ENCODE measurements at regions not wholly inside any gene's neighbourhood (a gene's known extent, or its start where the extent isn't known, plus 50 kb on each side); places are given as distances from the start of the nearest gene placed in this dataset.

DNA sequence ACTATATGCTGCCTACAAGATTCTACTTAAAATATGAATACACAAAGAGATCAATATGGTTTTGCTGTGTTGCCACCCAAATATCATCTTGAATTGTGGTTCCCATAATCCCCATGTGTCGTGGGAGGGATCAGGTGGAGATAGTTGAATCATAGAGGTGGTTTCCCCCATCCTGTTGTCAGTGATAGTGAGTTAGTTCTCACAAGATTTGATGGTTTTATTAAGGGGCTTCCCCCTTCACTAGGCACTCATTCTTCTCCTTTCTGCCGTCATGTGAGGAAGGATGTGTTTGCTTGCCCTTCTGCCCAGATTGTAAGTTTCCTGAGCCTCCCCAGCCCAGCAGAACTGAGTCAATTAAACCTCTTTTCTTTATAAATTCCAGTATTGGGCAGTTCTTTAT lies 654.4 kb upstream of the NR5A2 start:
- no peaks in the 10 kb centered on the region for H3K36me3 ChIP-seq (ENCODE audit: insufficient read depth, low read length)
- no peaks in the 10 kb centered on the region for H3K9me2 ChIP-seq (ENCODE audit: low read depth, low read length)
- H3K9ac ChIP-seq (ENCODE audit: low read length) = no peak overlapping the region
- no peak overlapping the region for H3K4me2 ChIP-seq (ENCODE audit: low read length)
- H3F3A ChIP-seq (ENCODE audit: insufficient read depth, low read length) = no peaks in the 10 kb centered on the region
- H3K27me3 ChIP-seq (ENCODE audit: insufficient read depth, low read length) = no peaks in the 10 kb centered on the region
- H3K9me3 ChIP-seq (ENCODE audit: low read length) = no peaks in the 10 kb centered on the region; the same call in 1 of the 2 replicates
- H4K20me1 ChIP-seq (ENCODE audit: insufficient read depth, low read length) = no peaks in the 10 kb centered on the region
- no peaks in the 10 kb centered on the region for H3K4me1 ChIP-seq (ENCODE audit: insufficient read depth, low read length, severe bottlenecking)
- no peaks in the 10 kb centered on the region for H3K79me2 ChIP-seq (ENCODE audit: insufficient read depth, low read length)
- TF ChIP-seq, protein P1, sequence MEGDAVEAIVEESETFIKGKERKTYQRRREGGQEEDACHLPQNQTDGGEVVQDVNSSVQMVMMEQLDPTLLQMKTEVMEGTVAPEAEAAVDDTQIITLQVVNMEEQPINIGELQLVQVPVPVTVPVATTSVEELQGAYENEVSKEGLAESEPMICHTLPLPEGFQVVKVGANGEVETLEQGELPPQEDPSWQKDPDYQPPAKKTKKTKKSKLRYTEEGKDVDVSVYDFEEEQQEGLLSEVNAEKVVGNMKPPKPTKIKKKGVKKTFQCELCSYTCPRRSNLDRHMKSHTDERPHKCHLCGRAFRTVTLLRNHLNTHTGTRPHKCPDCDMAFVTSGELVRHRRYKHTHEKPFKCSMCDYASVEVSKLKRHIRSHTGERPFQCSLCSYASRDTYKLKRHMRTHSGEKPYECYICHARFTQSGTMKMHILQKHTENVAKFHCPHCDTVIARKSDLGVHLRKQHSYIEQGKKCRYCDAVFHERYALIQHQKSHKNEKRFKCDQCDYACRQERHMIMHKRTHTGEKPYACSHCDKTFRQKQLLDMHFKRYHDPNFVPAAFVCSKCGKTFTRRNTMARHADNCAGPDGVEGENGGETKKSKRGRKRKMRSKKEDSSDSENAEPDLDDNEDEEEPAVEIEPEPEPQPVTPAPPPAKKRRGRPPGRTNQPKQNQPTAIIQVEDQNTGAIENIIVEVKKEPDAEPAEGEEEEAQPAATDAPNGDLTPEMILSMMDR (IDR thresholded peaks at IDR 0.05; ENCODE audit: low read length) = no peak
- no peak for TF ChIP-seq EZH2 (IDR thresholded peaks at IDR 0.05; ENCODE audit: borderline replicate concordance, low read length)
- no peak overlapping the region for H2AFZ ChIP-seq (ENCODE audit: low read length)
- H3K4me3 ChIP-seq (ENCODE audit: low read depth, low read length, poor library complexity, severe bottlenecking) = no peak overlapping the region
- H3K27ac ChIP-seq (ENCODE audit: low read depth, low read length, poor library complexity, severe bottlenecking) = no peak overlapping the region

DNA sequence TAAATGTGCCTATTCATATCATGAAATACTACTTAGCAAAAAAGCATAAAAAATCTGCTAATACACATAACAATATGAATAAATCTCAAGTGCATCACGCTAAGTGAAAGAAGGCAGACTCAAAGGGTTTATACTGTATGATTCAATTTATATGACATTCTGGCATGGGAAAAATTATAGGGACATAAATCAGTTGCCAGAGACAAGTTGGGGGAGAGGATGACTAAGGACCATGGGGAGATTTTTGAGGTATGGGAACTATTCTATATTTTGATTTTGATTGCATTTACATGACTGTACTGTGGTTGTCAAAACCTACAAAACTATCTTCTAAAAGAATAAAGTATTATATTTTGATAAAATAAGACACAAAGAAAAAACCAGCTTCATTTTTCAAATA lies 650.3 kb upstream of the NR5A2 start:
- no peaks in the 10 kb centered on the region for H3K9me2 ChIP-seq (ENCODE audit: low read depth, low read length)
- no peaks in the 10 kb centered on the region for H3K79me2 ChIP-seq (ENCODE audit: insufficient read depth, low read length)
- no peak overlapping the region for H3K4me2 ChIP-seq (ENCODE audit: low read length)
- H3K27me3 ChIP-seq (ENCODE audit: insufficient read depth, low read length) = no peaks in the 10 kb centered on the region
- no peak overlapping the region for H2AFZ ChIP-seq (ENCODE audit: low read length)
- H3K9ac ChIP-seq (ENCODE audit: low read length) = no peak overlapping the region
- no peak overlapping the region for H3K27ac ChIP-seq (ENCODE audit: low read depth, low read length, poor library complexity, severe bottlenecking)
- no peaks in the 10 kb centered on the region for H3K36me3 ChIP-seq (ENCODE audit: insufficient read depth, low read length)
- no peaks in the 10 kb centered on the region for H3F3A ChIP-seq (ENCODE audit: insufficient read depth, low read length)
- no peak for TF ChIP-seq EZH2 (IDR thresholded peaks at IDR 0.05; ENCODE audit: borderline replicate concordance, low read length)
- TF ChIP-seq, protein P1 (IDR thresholded peaks at IDR 0.05; ENCODE audit: low read length) = no peak
- no peaks in the 10 kb centered on the region; the same call in 1 of the 2 replicates for H3K9me3 ChIP-seq (ENCODE audit: low read length)
- H4K20me1 ChIP-seq (ENCODE audit: insufficient read depth, low read length) = no peaks in the 10 kb centered on the region
- no peak overlapping the region for H3K4me3 ChIP-seq (ENCODE audit: low read depth, low read length, poor library complexity, severe bottlenecking)
- no peaks in the 10 kb centered on the region for H3K4me1 ChIP-seq (ENCODE audit: insufficient read depth, low read length, severe bottlenecking)

DNA sequence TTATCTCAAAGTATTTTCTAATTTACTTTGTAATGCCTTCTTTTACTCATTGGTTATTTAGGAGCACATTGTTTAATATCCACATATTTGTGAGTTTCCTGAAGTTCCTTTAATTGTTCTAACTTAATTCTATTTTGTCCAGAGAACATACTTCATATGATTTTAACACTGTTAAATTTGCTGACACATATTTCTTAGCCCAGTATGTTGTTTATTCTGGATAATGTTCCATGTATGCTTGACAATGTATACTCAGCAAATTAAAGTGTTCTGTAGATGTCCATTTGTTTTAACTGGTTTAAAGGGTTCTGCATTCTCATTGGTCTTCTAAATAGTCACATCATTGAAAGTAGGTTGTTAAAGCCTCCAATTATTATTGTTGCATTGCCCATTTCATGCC lies 643.7 kb upstream of the NR5A2 start:
- no peaks in the 10 kb centered on the region for H3K27me3 ChIP-seq (ENCODE audit: insufficient read depth, low read length)
- H4K20me1 ChIP-seq (ENCODE audit: insufficient read depth, low read length) = no peaks in the 10 kb centered on the region
- no peaks in the 10 kb centered on the region for H3K79me2 ChIP-seq (ENCODE audit: insufficient read depth, low read length)
- TF ChIP-seq, protein P1 (IDR thresholded peaks at IDR 0.05; ENCODE audit: low read length) = no peak
- no peak for TF ChIP-seq EZH2 (IDR thresholded peaks at IDR 0.05; ENCODE audit: borderline replicate concordance, low read length)
- H3K9me3 ChIP-seq (ENCODE audit: low read length) = no peaks in the 10 kb centered on the region
- no peaks in the 10 kb centered on the region for H3K36me3 ChIP-seq (ENCODE audit: insufficient read depth, low read length)
- H3K4me3 ChIP-seq (ENCODE audit: low read depth, low read length, poor library complexity, severe bottlenecking) = no peak overlapping the region
- H3K4me1 ChIP-seq (ENCODE audit: insufficient read depth, low read length, severe bottlenecking) = no peaks in the 10 kb centered on the region
- no peaks in the 10 kb centered on the region for H3F3A ChIP-seq (ENCODE audit: insufficient read depth, low read length)
- no peak overlapping the region for H3K9ac ChIP-seq (ENCODE audit: low read length)
- H3K4me2 ChIP-seq (ENCODE audit: low read length) = no peak overlapping the region
- no peak overlapping the region for H3K27ac ChIP-seq (ENCODE audit: low read depth, low read length, poor library complexity, severe bottlenecking)
- no peaks in the 10 kb centered on the region for H3K9me2 ChIP-seq (ENCODE audit: low read depth, low read length)
- H2AFZ ChIP-seq (ENCODE audit: low read length) = no peak overlapping the region

Measured in OCI-LY1 (cell line).